ENCODE measurements at regions not wholly inside any gene's neighbourhood (a gene's known extent, or its start where the extent isn't known, plus 50 kb on each side); places are given as distances from the start of the nearest gene placed in this dataset.
A peak's percentile ranks its signal among the peaks of the same experiment; 100 is the strongest.

DNA sequence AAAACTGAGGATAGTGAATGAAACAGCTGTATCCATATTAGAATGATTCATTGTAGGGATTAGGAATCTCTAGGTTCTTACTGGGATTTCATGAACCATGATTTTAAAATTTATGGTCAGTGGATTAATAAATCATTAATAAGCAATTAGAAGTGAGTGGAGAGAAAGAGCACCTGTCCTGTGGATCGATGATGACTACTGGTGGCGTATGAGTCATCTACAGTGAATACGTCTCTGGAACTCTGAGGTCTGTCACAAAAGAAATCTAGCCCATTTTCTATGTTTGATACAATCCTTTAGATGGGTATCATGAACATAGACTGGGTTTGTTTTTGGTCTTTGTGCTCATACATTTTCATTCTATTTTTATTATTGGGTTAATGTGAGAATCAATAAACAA lies 77.3 kb upstream of the RTL1 start:
- BruUV-seq (replicated peaks) = no TSS peak
- ChIA-PET CTCF (no interaction called here), POLR2A (no interaction called here)
- no peaks in the 10 kb centered on the region for H3K9me3 ChIP-seq (replicated peaks; ENCODE audit: control insufficient read depth, insufficient read depth, low read length)
- peaks cover 4% of the 10 kb centered on the region for H3K4me1 ChIP-seq (ENCODE audit: control insufficient read depth, extremely low read depth, insufficient read depth, low read length)
- H3K27me3 ChIP-seq (ENCODE audit: control insufficient read depth in 2 of 2, insufficient read depth in 2 of 2, low read length in 2 of 2) = no peaks in the 10 kb centered on the region
- H4K20me1 ChIP-seq (replicated peaks; ENCODE audit: control insufficient read depth, extremely low read depth, insufficient read depth, low read length) = no peaks in the 10 kb centered on the region
- no peaks in the 10 kb centered on the region for H3K79me2 ChIP-seq (ENCODE audit: control insufficient read depth, insufficient read depth, low read length)
- no peak overlapping the region for H3K4me2 ChIP-seq (ENCODE audit: insufficient read depth, low read length)
- intact Hi-C loops (cut with micrococcal nuclease) (no loop called here), dilution Hi-C loops (cut with MboI; ENCODE audit: extremely low pct_ligation_motif_present, low sequenced_read_pairs) (no loop called here)
- H3K9ac ChIP-seq (replicated peaks; ENCODE audit: extremely low read depth, insufficient read depth, low read length) = no peak overlapping the region
- no peak overlapping the region for H3K27ac ChIP-seq (ENCODE audit: insufficient read depth, low read depth, low read length)
- no peak overlapping the region for H2AFZ ChIP-seq (ENCODE audit: low read depth, low read length)
- peaks cover 0 to 2% of the 10 kb centered on the region in 2 experiments for H3K36me3 ChIP-seq (ENCODE audit: control insufficient read depth in 2 of 2, extremely low read depth in 1 of 2, insufficient read depth in 2 of 2, low read length in 2 of 2)
- no peaks in the 10 kb centered on the region for H3K9me1 ChIP-seq (replicated peaks; ENCODE audit: control insufficient read depth, extremely low read depth, insufficient read depth, low read length)
- no peak overlapping the region for H3K4me3 ChIP-seq (replicated peaks in 1 of 3; ENCODE audit: insufficient read depth in 1 of 3, low read depth in 1 of 3, low read length in 3 of 3)
- DNase-seq (ENCODE audit: low read depth, low spot score) = no peak
- TF ChIP-seq, protein P1, sequence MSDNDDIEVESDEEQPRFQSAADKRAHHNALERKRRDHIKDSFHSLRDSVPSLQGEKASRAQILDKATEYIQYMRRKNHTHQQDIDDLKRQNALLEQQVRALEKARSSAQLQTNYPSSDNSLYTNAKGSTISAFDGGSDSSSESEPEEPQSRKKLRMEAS (IDR thresholded peaks at IDR 0.05; ENCODE audit: insufficient read depth, insufficient read length) = no peak
- no peak for TF ChIP-seq POLR2A (IDR thresholded peaks at IDR 0.05; ENCODE audit: low read depth, low read length)
- no peak for TF ChIP-seq FOS (IDR thresholded peaks at IDR 0.05; ENCODE audit: borderline replicate concordance, insufficient read depth, low read length)
- TF ChIP-seq JUN (IDR thresholded peaks at IDR 0.05; ENCODE audit: borderline replicate concordance, insufficient read depth, insufficient read length, low read depth) = no peak
- TF ChIP-seq, protein P2, sequence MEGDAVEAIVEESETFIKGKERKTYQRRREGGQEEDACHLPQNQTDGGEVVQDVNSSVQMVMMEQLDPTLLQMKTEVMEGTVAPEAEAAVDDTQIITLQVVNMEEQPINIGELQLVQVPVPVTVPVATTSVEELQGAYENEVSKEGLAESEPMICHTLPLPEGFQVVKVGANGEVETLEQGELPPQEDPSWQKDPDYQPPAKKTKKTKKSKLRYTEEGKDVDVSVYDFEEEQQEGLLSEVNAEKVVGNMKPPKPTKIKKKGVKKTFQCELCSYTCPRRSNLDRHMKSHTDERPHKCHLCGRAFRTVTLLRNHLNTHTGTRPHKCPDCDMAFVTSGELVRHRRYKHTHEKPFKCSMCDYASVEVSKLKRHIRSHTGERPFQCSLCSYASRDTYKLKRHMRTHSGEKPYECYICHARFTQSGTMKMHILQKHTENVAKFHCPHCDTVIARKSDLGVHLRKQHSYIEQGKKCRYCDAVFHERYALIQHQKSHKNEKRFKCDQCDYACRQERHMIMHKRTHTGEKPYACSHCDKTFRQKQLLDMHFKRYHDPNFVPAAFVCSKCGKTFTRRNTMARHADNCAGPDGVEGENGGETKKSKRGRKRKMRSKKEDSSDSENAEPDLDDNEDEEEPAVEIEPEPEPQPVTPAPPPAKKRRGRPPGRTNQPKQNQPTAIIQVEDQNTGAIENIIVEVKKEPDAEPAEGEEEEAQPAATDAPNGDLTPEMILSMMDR (IDR thresholded peaks at IDR 0.05; ENCODE audit: extremely low read depth in 1 of 2, insufficient read depth in 1 of 2, low read depth in 1 of 2, low read length in 2 of 2) = no peak
- TF ChIP-seq MYC (IDR thresholded peaks at IDR 0.05; ENCODE audit: low read depth, low read length) = no peak
- no peak for TF ChIP-seq GATA2 (IDR thresholded peaks at IDR 0.05; ENCODE audit: insufficient read depth, insufficient read length, low read depth, low read length)
- no peak for FAIRE-seq

DNA sequence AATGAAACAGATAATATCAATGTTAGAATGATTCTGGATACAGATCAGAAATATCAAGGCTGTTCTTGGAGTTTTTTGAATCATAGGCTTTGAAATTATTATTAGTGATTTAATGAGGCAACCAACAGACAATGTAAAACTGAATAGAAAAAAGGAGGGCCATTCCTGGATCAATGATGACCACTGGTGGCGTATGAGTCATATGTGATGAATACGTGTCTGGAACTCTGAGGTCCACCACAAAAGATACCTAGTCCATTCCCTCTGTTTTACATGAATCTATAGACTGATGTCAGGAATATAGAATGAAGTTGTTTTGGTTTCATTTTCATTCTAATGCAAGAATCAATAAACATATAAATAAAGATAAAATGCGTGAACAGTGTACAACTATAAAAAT lies 78.3 kb upstream of the RTL1 start:
- ChIA-PET POLR2A (no interaction called here), CTCF (no interaction called here)
- H3K9ac ChIP-seq (replicated peaks; ENCODE audit: extremely low read depth, insufficient read depth, low read length) = no peak overlapping the region
- DNase-seq (ENCODE audit: low read depth, low spot score) (no peak), FAIRE-seq (no peak)
- no peaks in the 10 kb centered on the region for H3K9me1 ChIP-seq (replicated peaks; ENCODE audit: control insufficient read depth, extremely low read depth, insufficient read depth, low read length)
- H3K79me2 ChIP-seq (ENCODE audit: control insufficient read depth, insufficient read depth, low read length) = no peaks in the 10 kb centered on the region
- no peak overlapping the region for H3K27ac ChIP-seq (ENCODE audit: insufficient read depth, low read depth, low read length)
- no peaks in the 10 kb centered on the region for H3K27me3 ChIP-seq (ENCODE audit: control insufficient read depth in 2 of 2, insufficient read depth in 2 of 2, low read length in 2 of 2)
- H3K4me1 ChIP-seq (ENCODE audit: control insufficient read depth, extremely low read depth, insufficient read depth, low read length) = peaks cover 4% of the 10 kb centered on the region
- no peak overlapping the region for H2AFZ ChIP-seq (ENCODE audit: low read depth, low read length)
- H3K4me3 ChIP-seq (replicated peaks in 1 of 3; ENCODE audit: insufficient read depth in 1 of 3, low read depth in 1 of 3, low read length in 3 of 3) = no peak overlapping the region
- no peak overlapping the region for H3K4me2 ChIP-seq (ENCODE audit: insufficient read depth, low read length)
- intact Hi-C loops (cut with micrococcal nuclease) = no loop called here
- peaks cover 0 to 2% of the 10 kb centered on the region in 2 experiments for H3K36me3 ChIP-seq (ENCODE audit: control insufficient read depth in 2 of 2, extremely low read depth in 1 of 2, insufficient read depth in 2 of 2, low read length in 2 of 2)
- H3K9me3 ChIP-seq (replicated peaks; ENCODE audit: control insufficient read depth, insufficient read depth, low read length) = no peaks in the 10 kb centered on the region
- dilution Hi-C loops (cut with MboI; ENCODE audit: extremely low pct_ligation_motif_present, low sequenced_read_pairs) = no loop called here
- BruUV-seq (replicated peaks) = no TSS peak
- TF ChIP-seq, protein P2 (IDR thresholded peaks at IDR 0.05; ENCODE audit: extremely low read depth in 1 of 2, insufficient read depth in 1 of 2, low read depth in 1 of 2, low read length in 2 of 2) = no peak
- TF ChIP-seq JUN (IDR thresholded peaks at IDR 0.05; ENCODE audit: borderline replicate concordance, insufficient read depth, insufficient read length, low read depth) (peak; percentile 32), POLR2AphosphoS5 (IDR thresholded peaks at IDR 0.05; ENCODE audit: insufficient read depth, low read depth, low read length) (no peak), POLR2A (IDR thresholded peaks at IDR 0.05; ENCODE audit: low read depth, low read length) (no peak)
- TF ChIP-seq, protein P1 (IDR thresholded peaks at IDR 0.05; ENCODE audit: insufficient read depth, insufficient read length) = no peak
- H4K20me1 ChIP-seq (replicated peaks; ENCODE audit: control insufficient read depth, extremely low read depth, insufficient read depth, low read length) = no peaks in the 10 kb centered on the region

Data from endothelial cell of umbilical vein (primary cell).